H1 (cell line): ENCODE measurements at regions not wholly inside any gene's neighbourhood (a gene's known extent, or its start where the extent isn't known, plus 50 kb on each side); places are given as distances from the start of the nearest gene placed in this dataset.

Experiments
- CTCF ChIA-PET: fragments of 300-600 bp; sonication (Branson Sonifier 250); formaldehyde crosslinking; loops from one replicate; lab custom pipeline; 2021; ENCODE audit not compliant: partially characterized antibody; lab: Charles Lee
- POLR2A ChIA-PET: fragments of 300-600 bp; sonication (Branson Sonifier 250); formaldehyde crosslinking; loops from one replicate; lab custom pipeline; 2021; ENCODE audit warnings: inconsistent platforms; ENCODE audit not compliant: partially characterized antibody; lab: Charles Lee
- DNase-seq, 2 experiments: peaks; one replicate each; pipeline versions ENCODE4 v3.0.0 to v3.0.0-alpha.2; 2010 to 2022; ENCODE audit warnings: low spot score in 2 of 2, low read depth in 1 of 2, mixed read lengths in 1 of 2
- FAIRE-seq: peaks from 2 replicates; lab custom pipeline; 2011; peaks lifted over from hg19 to GRCh38; lab: Jason Lieb, UNC
- H2AFZ ChIP-seq: 2 replicates; pipeline ENCODE4 v1.8.1; 2012; ENCODE audit warnings: low read length, inconsistent platforms
- H2AK5ac ChIP-seq: 2 replicates; pipeline ENCODE4 v1.6.1; 2013; ENCODE audit warnings: low read depth, low read length
- H2BK120ac ChIP-seq: replicated peaks from 2 replicates; pipeline ENCODE3; 2013; ENCODE audit warnings: low read depth, low read length, inconsistent platforms
- H2BK12ac ChIP-seq: 2 replicates; pipeline ENCODE4 v1.6.1; 2013; ENCODE audit warnings: low read depth, low read length
- H2BK15ac ChIP-seq: 2 replicates; pipeline ENCODE4 v1.6.1; 2013; ENCODE audit warnings: low read length
- H2BK20ac ChIP-seq: 2 replicates; pipeline ENCODE4 v1.6.1; 2013; ENCODE audit warnings: low read length
- H2BK5ac ChIP-seq: 2 replicates; pipeline ENCODE4 v1.6.1; 2013; ENCODE audit warnings: low read depth, low read length
- H3K14ac ChIP-seq: 2 replicates; pipeline ENCODE4 v1.6.1; 2013; ENCODE audit warnings: inconsistent platforms; ENCODE audit not compliant: insufficient read length
- H3K18ac ChIP-seq: 2 replicates; pipeline ENCODE4 v1.6.1; 2013; ENCODE audit warnings: low read length; ENCODE audit errors: extremely low read depth
- H3K23ac ChIP-seq: 2 replicates; pipeline ENCODE4 v1.6.1; 2013; ENCODE audit warnings: inconsistent platforms; ENCODE audit not compliant: insufficient read length
- H3K23me2 ChIP-seq: 2 replicates; pipeline ENCODE4 v1.6.1; 2013; ENCODE audit warnings: low read depth, low read length
- H3K27ac ChIP-seq: 2 replicates; pipeline ENCODE4 v1.6.1; 2011; ENCODE audit warnings: low read depth, low read length, inconsistent platforms
- H3K27me3 ChIP-seq, 4 experiments: replicated peaks in 1 of 4; 1 replicate in 1 of 4; 2 replicates in 3 of 4; pipeline versions ENCODE4 v1.6.1 to v1.8.1; 2011 to 2013; ENCODE audit warnings: low read length in 3 of 4, mild to moderate bottlenecking in 3 of 4, inconsistent platforms in 2 of 4, mixed read lengths in 2 of 4, moderate library complexity in 1 of 4; ENCODE audit not compliant: control insufficient read depth in 3 of 4, insufficient read depth in 3 of 4; ENCODE audit errors: extremely low read depth in 1 of 4
- H3K36me3 ChIP-seq, 4 experiments: 2 replicates each; pipeline versions ENCODE4 v1.6.1 to v1.8.1; 2011 to 2013; ENCODE audit warnings: mild to moderate bottlenecking in 4 of 4, low read length in 3 of 4, moderate library complexity in 2 of 4, control low read depth in 1 of 4, inconsistent platforms in 1 of 4; ENCODE audit not compliant: insufficient read depth in 4 of 4, control insufficient read depth in 2 of 4
- H3K4ac ChIP-seq: replicated peaks from 2 replicates; pipeline ENCODE3; 2013; ENCODE audit warnings: low read length, low read depth, mixed read lengths, inconsistent platforms; ENCODE audit not compliant: insufficient read length
- H3K4me1 ChIP-seq, 4 experiments: replicated peaks in 1 of 4; 1 replicate in 1 of 4; 2 replicates in 3 of 4; pipeline versions ENCODE4 v1.6.1 to v1.8.1; 2011 to 2013; ENCODE audit warnings: low read length in 3 of 4, inconsistent platforms in 2 of 4, mixed read lengths in 1 of 4; ENCODE audit not compliant: insufficient read depth in 4 of 4, control insufficient read depth in 3 of 4
- H3K4me2 ChIP-seq, 2 experiments: 2 replicates each; pipeline versions ENCODE4 v1.6.1 to v1.8.1; 2011 to 2013; ENCODE audit warnings: low read depth in 2 of 2, low read length in 2 of 2, control low read depth in 1 of 2, inconsistent platforms in 1 of 2, mild to moderate bottlenecking in 1 of 2; ENCODE audit not compliant: insufficient read depth in 1 of 2
- H3K4me3 ChIP-seq, 4 experiments: fragments of 200-600, 300-600 bp in 1 of 4; sonication (generic), shearing (Covaris generic), sonication (Bioruptor Twin) in 1 of 4; 2 replicates each; pipeline versions ENCODE4 v1.5.1 to v1.8.1; 2011 to 2016; ENCODE audit warnings: low read length in 4 of 4, low read depth in 3 of 4, control low read depth in 2 of 4, inconsistent platforms in 2 of 4, mild to moderate bottlenecking in 2 of 4, mixed read lengths in 1 of 4, moderate library complexity in 1 of 4; ENCODE audit not compliant: insufficient read depth in 2 of 4; ENCODE audit errors: extremely low read depth in 1 of 4
- H3K56ac ChIP-seq: replicated peaks from 2 replicates; pipeline ENCODE3; 2013; ENCODE audit warnings: low read depth, mild to moderate bottlenecking, mixed read lengths, low read length, inconsistent platforms; ENCODE audit not compliant: insufficient read length
- H3K79me1 ChIP-seq: 2 replicates; pipeline ENCODE4 v1.6.1; 2013; ENCODE audit warnings: low read depth, low read length, control low read depth
- H3K79me2 ChIP-seq, 2 experiments: 2 replicates each; pipeline versions ENCODE4 v1.6.1 to v1.8.1; 2012 to 2013; ENCODE audit warnings: low read length in 2 of 2, mild to moderate bottlenecking in 2 of 2, inconsistent platforms in 1 of 2; ENCODE audit not compliant: insufficient read depth in 2 of 2, control insufficient read depth in 1 of 2
- H3K9ac ChIP-seq, 4 experiments: replicated peaks in 1 of 4; 1 replicate in 1 of 4; 2 replicates in 3 of 4; pipeline versions ENCODE4 v1.6.1 to v1.8.1; 2011 to 2013; ENCODE audit warnings: low read depth in 3 of 4, low read length in 3 of 4, control low read depth in 2 of 4, mild to moderate bottlenecking in 2 of 4, moderate library complexity in 2 of 4, inconsistent platforms in 1 of 4; ENCODE audit errors: extremely low read depth in 1 of 4
- H3K9me3 ChIP-seq, 2 experiments: 2 replicates each; pipeline versions ENCODE4 v1.6.1 to v1.8.1; 2012 to 2013; ENCODE audit warnings: mild to moderate bottlenecking in 2 of 2, moderate library complexity in 2 of 2, control low read depth in 1 of 2, inconsistent platforms in 1 of 2, low read depth in 1 of 2, low read length in 1 of 2, mixed read lengths in 1 of 2; ENCODE audit not compliant: insufficient read depth in 2 of 2
- H4K20me1 ChIP-seq, 2 experiments: replicated peaks in 1 of 2; 2 replicates each; pipeline versions ENCODE3 to v1.8.1; 2011 to 2013; ENCODE audit warnings: inconsistent platforms in 2 of 2, low read length in 2 of 2, mild to moderate bottlenecking in 1 of 2; ENCODE audit not compliant: insufficient read depth in 2 of 2, control insufficient read depth in 1 of 2
- H4K5ac ChIP-seq: 2 replicates; pipeline ENCODE4 v1.6.1; 2013; ENCODE audit warnings: low read length, low read depth, mixed read lengths, inconsistent platforms; ENCODE audit not compliant: insufficient read length
- H4K8ac ChIP-seq: 2 replicates; pipeline ENCODE4 v1.8.0; 2013; ENCODE audit warnings: mild to moderate bottlenecking, moderate library complexity, low read length, inconsistent platforms; ENCODE audit not compliant: insufficient read depth; ENCODE audit errors: extremely low read depth
- H4K91ac ChIP-seq: replicated peaks from 2 replicates; pipeline ENCODE3; 2013; ENCODE audit warnings: low read length, mixed read lengths, inconsistent platforms; ENCODE audit not compliant: insufficient read length
- ATF3 ChIP-seq: IDR thresholded peaks from 2 replicates; pipeline ENCODE4 v1.6.1; 2011; ENCODE audit warnings: low read depth, mild to moderate bottlenecking, low read length; ENCODE audit not compliant: insufficient read depth
- BACH1 ChIP-seq: IDR thresholded peaks from 2 replicates; pipeline ENCODE4 v1.6.1; 2012; ENCODE audit warnings: low read length, improper control_type of control experiment
- CEBPB ChIP-seq: IDR thresholded peaks from 2 replicates; pipeline ENCODE4 v1.6.1; 2012; ENCODE audit warnings: low read depth, low read length
- CREB1 ChIP-seq: IDR thresholded peaks from 2 replicates; pipeline ENCODE4 v1.6.1; 2012; ENCODE audit warnings: inconsistent platforms
- FOSL1 ChIP-seq: IDR thresholded peaks from 2 replicates; pipeline ENCODE4 v1.6.1; 2011; ENCODE audit warnings: mild to moderate bottlenecking, low read depth, low read length, moderate library complexity; ENCODE audit not compliant: insufficient read depth
- POLR2A ChIP-seq, 2 experiments: IDR thresholded peaks; 1 replicate in 1 of 2; 2 replicates in 1 of 2; pipeline ENCODE4 v1.6.1; 2011; ENCODE audit warnings: low read depth in 2 of 2, low read length in 2 of 2, mild to moderate bottlenecking in 2 of 2; ENCODE audit errors: control extremely low read depth in 1 of 2
- POU5F1 ChIP-seq: IDR thresholded peaks from 2 replicates; pipeline ENCODE4 v1.6.1; 2011; ENCODE audit warnings: low read depth, mild to moderate bottlenecking, low read length, moderate library complexity
- RAD21 ChIP-seq, 2 experiments: IDR thresholded peaks in 1 of 2; conservative IDR thresholded peaks in 1 of 2; 2 replicates each; pipeline ENCODE4 v1.6.1; 2011; ENCODE audit warnings: low read depth in 2 of 2, low read length in 2 of 2, improper control_type of control experiment in 1 of 2, inconsistent platforms in 1 of 2, mild to moderate bottlenecking in 1 of 2, moderate library complexity in 1 of 2
- SIRT6 ChIP-seq: IDR thresholded peaks from one replicate; pipeline ENCODE4 v1.7.1; 2012; ENCODE audit warnings: low read length, inconsistent platforms
- SP1 ChIP-seq: IDR thresholded peaks from 2 replicates; pipeline ENCODE4 v1.6.1; 2011; ENCODE audit warnings: low read depth, low read length
- TAF1 ChIP-seq: IDR thresholded peaks from 2 replicates; pipeline ENCODE4 v1.6.1; 2011; ENCODE audit warnings: mild to moderate bottlenecking, low read depth, low read length
- TBP ChIP-seq: IDR thresholded peaks from 2 replicates; pipeline ENCODE4 v1.6.1; 2011; ENCODE audit warnings: low read depth, low read length, improper control_type of control experiment
- USF2 ChIP-seq: IDR thresholded peaks from 2 replicates; pipeline ENCODE4 v1.6.1; 2011; ENCODE audit warnings: low read length, improper control_type of control experiment
- YY1 ChIP-seq: IDR thresholded peaks from 2 replicates; pipeline ENCODE4 v1.6.1; 2011; ENCODE audit warnings: low read depth, mild to moderate bottlenecking, low read length
- ZNF274 ChIP-seq: IDR thresholded peaks from 2 replicates; pipeline ENCODE4 v1.7.0; 2012; ENCODE audit warnings: low read length, borderline replicate concordance; ENCODE audit errors: extremely low read depth
- WGBS, 2 experiments: shearing (Covaris generic) in 1 of 2; methylation state at CpG; one replicate each; pipeline versions ENCODE4 v1.1.6 to v1.1.7; 2013 to 2015; ENCODE audit warnings: low lambda C conversion rate in 2 of 2, mixed read lengths in 2 of 2, inconsistent platforms in 1 of 2, low coverage in 1 of 2, missing lambda C conversion rate in 1 of 2; ENCODE audit not compliant: insufficient replicate concordance in 2 of 2, insufficient coverage in 1 of 2, insufficient read length in 1 of 2; ENCODE audit errors: extremely low coverage in 1 of 2, missing lambda C conversion rate in 1 of 2; 5-methylcytosine and 5-hydroxymethylcytosine counted together

- no peak overlapping the region for H3K9ac ChIP-seq
- H3K56ac ChIP-seq, result no peak overlapping the region
- H3K79me1 ChIP-seq, result no peaks in the 10 kb centered on the region
- H4K91ac ChIP-seq, result no peak overlapping the region
- H2BK15ac ChIP-seq, result no peak overlapping the region
- H3K9me3 ChIP-seq, result peaks cover under 1 to 6% of the 10 kb centered on the region in 2 experiments; a peak in 3 of 4 replicates
- ChIA-PET CTCF (interaction anchor here (0.7 to 1.3 kb wide), 4 partner anchors 9 to 1331 kb away, joined by 3 to 4 read pairs (median 4); no protein-coding TSS in a partner anchor), POLR2A (no interaction called here)
- no peak overlapping the region for H3K4me2 ChIP-seq
- no peaks in the 10 kb centered on the region for H4K20me1 ChIP-seq
- H3K4me1 ChIP-seq, result no peaks in the 10 kb centered on the region
- 67% methylated on average over 3 of the region's 3 CpGs; no CpG with 5 or more reads in 1 of the 2 experiments for WGBS, 2 experiments
- H3K18ac ChIP-seq, result no peak overlapping the region
- DNase-seq, result no peak
- H2BK20ac ChIP-seq, result no peak overlapping the region
- no peak overlapping the region for H3K4ac ChIP-seq
- H2BK120ac ChIP-seq, result no peak overlapping the region
- no peak overlapping the region for H3K27ac ChIP-seq
- H2BK12ac ChIP-seq, result no peak overlapping the region
- H3K27me3 ChIP-seq, result no peaks in the 10 kb centered on the region
- no peak overlapping the region for H3K23ac ChIP-seq
- no peak overlapping the region for H3K4me3 ChIP-seq
- H2AFZ ChIP-seq, result no peak overlapping the region
- H4K8ac ChIP-seq, result no peak overlapping the region; the same call in 1 of the 2 replicates
- H3K79me2 ChIP-seq, result no peaks in the 10 kb centered on the region
- no peak overlapping the region for H3K14ac ChIP-seq
- H2AK5ac ChIP-seq, result no peak overlapping the region
- H3K36me3 ChIP-seq, result 0 out of 8 replicates have a peak, but pooled peaks cover 0 to under 1% (median 0%) of the 10 kb centered on the region in 4 experiments
- no peak for FAIRE-seq
- H4K5ac ChIP-seq, result no peak overlapping the region
- H2BK5ac ChIP-seq, result no peak overlapping the region
- H3K23me2 ChIP-seq, result no peaks in the 10 kb centered on the region
- no peak for TF ChIP-seq SIRT6
- no peak for TF ChIP-seq POU5F1
- TF ChIP-seq TBP, result no peak
- TF ChIP-seq CEBPB, result no peak
- no peak for TF ChIP-seq YY1
- no peak for TF ChIP-seq CREB1
- TF ChIP-seq USF2, result no peak
- no peak for TF ChIP-seq TAF1
- no peak for TF ChIP-seq ATF3
- TF ChIP-seq SP1, result no peak
- no peak for TF ChIP-seq POLR2A (IDR thresholded peaks at IDR 0.05; ENCODE audit: control extremely low read depth in 1 of 2, low read depth in 2 of 2, low read length in 2 of 2)
- no peak for TF ChIP-seq FOSL1
- no peak for TF ChIP-seq ZNF274
- no peak for TF ChIP-seq BACH1
- TF ChIP-seq RAD21 (IDR thresholded peaks at IDR 0.05 in 1 of 2, conservative IDR thresholded peaks at IDR 0.05 in 1 of 2; ENCODE audit: low read depth in 2 of 2, low read length in 2 of 2), result no peak
Measured at GRCh38 chr13:58964048-58964447, 1199.7 kb downstream of the DIAPH3 start.
